ENCODE measurements at regions not wholly inside any gene's neighbourhood (a gene's known extent, or its start where the extent isn't known, plus 50 kb on each side); places are given as distances from the start of the nearest gene placed in this dataset.

- TF ChIP-seq POLR2AphosphoS5 (IDR thresholded peaks at IDR 0.05; ENCODE audit: borderline replicate concordance, low read depth, low read length): no peak
- TF ChIP-seq EZH2 (IDR thresholded peaks at IDR 0.05): no peak
Measured at GRCh38 chr1:188672153-188672552, 1805.5 kb downstream of the BRINP3 start.

Data from SK-N-MC (cell line).